Retinal pigment epithelial cell (primary cell): ENCODE measurements at regions not wholly inside any gene's neighbourhood (a gene's known extent, or its start where the extent isn't known, plus 50 kb on each side); places are given as distances from the start of the nearest gene placed in this dataset.

ENCODE experiments used
- DNase-seq: peaks from one replicate; pipeline ENCODE4 v3.0.0-alpha.2; 2010; ENCODE audit warnings: low read depth
- H3K4me3 ChIP-seq: 2 replicates; pipeline ENCODE4 v1.5.1; 2011; ENCODE audit warnings: mild to moderate bottlenecking, low read length, control low read depth, moderate library complexity
- TF ChIP-seq, protein P1 (sequence below): conservative IDR thresholded peaks from 2 replicates; pipeline ENCODE4 v1.5.1; 2011; ENCODE audit warnings: low read depth, low read length, control low read depth, inconsistent platforms

DNA sequence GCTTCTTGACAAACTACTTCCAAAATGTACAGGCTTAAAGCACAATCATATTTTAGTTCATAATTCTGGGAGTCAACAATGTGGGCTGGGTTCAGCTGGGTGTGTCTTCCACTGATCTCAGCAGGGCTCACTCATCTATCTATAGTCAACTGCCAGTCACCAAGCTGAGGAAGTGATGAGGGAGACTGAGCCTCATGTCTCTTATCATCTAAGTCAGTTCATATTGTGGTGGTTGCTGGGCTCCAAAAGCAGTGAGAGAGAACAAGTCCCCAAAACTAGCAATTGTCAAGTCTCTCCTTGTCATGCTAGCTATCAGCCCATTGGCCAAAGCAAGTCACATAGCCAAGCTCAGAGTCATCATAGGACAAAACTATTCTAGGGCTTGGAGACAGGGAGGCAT is 465.9 kb upstream of the ARID1B start:
- H3K4me3 ChIP-seq = no peak overlapping the region
- no peak for DNase-seq
- TF ChIP-seq, protein P1, sequence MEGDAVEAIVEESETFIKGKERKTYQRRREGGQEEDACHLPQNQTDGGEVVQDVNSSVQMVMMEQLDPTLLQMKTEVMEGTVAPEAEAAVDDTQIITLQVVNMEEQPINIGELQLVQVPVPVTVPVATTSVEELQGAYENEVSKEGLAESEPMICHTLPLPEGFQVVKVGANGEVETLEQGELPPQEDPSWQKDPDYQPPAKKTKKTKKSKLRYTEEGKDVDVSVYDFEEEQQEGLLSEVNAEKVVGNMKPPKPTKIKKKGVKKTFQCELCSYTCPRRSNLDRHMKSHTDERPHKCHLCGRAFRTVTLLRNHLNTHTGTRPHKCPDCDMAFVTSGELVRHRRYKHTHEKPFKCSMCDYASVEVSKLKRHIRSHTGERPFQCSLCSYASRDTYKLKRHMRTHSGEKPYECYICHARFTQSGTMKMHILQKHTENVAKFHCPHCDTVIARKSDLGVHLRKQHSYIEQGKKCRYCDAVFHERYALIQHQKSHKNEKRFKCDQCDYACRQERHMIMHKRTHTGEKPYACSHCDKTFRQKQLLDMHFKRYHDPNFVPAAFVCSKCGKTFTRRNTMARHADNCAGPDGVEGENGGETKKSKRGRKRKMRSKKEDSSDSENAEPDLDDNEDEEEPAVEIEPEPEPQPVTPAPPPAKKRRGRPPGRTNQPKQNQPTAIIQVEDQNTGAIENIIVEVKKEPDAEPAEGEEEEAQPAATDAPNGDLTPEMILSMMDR = no peak

DNA sequence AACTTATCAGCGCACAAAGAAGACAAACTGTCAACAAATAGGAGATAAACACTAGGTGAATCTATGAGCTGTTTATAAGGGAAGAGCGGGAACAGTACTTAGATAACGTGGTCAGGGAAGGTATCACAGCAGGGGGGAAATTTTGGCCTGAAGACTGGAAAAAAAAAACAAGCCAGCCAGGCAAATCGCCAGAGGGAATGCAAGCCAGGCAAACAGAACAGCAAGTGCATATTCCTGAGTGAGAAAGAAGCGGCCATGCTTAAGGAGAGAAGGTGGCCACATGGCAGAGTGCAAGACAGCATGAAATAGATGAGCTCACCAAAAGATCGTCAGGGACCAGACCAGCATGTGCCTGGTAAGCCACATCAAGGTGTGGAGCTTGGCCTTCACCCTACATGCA is 466.5 kb upstream of the ARID1B start:
- no peak overlapping the region for H3K4me3 ChIP-seq
- no peak for DNase-seq
- TF ChIP-seq, protein P1 = no peak

DNA sequence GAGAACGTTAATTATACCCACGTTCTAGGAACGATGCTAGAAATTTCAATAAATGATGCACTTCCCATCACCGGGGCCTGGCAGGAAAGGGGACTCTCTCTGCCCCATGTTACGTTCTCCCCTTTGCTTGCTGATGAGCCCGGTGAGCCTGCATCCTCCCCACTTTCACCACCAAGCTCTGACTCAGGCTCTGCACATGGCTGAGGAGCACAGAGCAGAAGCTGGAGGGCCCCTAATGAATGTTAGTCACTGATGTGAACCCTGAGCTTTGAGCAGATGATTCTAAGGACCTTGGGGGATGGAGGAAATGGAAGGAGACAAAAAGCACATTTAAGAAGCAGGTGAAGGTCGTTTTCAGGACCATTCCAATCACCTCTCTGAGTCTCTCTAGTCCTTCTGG is 468.2 kb upstream of the ARID1B start:
- H3K4me3 ChIP-seq = no peak overlapping the region
- no peak for DNase-seq
- TF ChIP-seq, protein P1 = no peak

DNA sequence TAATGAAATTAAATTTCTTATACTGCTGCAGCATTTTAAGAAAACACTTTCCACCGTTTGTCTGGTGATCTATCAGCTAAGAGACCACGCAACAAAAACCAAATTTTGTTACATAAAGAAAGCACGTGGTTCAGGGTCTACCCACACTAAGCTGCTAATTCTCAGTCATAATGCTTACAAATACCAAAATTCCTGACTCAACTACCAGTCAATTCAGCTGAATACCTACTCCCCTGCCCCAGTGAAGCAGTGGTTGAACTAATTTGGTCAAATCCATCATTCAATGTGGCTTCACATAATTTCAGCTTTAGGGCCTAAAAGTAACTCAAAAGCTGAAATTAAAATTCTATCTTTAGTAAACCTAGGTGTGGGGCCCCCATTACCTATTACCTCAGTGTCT is 468.6 kb upstream of the ARID1B start:
- H3K4me3 ChIP-seq = no peak overlapping the region
- no peak for DNase-seq
- TF ChIP-seq, protein P1 = no peak

DNA sequence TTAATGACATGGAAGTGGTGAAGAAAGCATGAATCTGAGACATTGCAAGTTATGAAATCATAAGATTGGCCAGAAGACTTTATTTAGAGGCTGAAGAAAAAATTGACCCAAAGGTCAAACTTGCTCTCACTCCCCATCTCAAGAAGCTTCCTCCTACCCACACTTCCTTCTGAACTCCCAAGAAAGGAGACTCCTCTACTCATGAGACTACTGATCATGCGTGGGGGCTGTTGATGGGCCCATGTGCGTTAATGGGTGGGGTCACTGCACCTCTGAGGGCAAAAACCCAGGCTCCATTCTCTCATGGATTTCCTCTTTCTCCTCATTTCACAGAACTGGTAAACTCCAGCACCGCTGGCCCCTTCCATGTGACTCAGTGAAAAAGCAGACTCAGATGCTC is 470.6 kb upstream of the ARID1B start:
- TF ChIP-seq, protein P1 = no peak
- no peak overlapping the region for H3K4me3 ChIP-seq
- no peak for DNase-seq

DNA sequence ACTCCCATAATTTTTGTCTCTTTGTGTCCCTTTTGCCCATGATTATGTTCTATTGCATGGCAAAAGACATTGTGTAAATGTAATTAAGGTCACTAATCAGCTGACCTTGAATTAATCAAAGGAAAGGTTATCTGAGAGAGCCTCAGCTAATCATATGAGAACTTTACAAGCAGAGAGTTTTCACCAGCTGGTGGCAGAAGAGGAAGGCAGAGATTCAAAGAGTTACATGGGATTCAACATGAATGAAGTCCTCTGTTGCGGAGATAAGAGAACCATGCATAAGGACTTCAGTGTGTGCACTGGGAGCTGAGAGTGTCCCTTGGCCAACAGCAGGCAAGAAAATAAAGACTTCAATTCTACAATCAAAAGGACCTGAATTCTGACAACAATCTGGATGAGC is 494.1 kb upstream of the ARID1B start:
- no peak for DNase-seq
- TF ChIP-seq, protein P1 = no peak

DNA sequence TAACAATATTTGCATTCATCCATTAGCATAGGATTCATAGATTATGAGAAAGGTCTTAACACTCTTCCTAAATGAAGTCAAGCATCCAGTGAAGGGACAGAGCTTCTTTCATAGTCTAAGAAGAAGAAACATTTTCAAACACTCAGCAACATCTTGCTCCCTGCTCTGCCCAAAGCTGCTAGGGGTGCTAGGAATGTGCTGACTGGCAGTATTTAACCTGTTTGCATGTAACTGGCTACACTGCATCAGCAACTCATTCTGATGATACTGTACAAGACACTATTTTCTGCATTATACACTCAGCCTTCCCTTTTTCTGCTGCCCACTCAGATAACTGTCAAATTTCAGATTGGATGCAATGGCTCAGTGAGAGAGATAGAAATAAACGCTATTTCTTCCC is 495.1 kb upstream of the ARID1B start:
- TF ChIP-seq, protein P1 = no peak
- DNase-seq = no peak
- H3K4me3 ChIP-seq = no peak overlapping the region

More for the DNA sequence above, 494.1 kb upstream of the ARID1B start:
- no peak overlapping the region for H3K4me3 ChIP-seq
